GM11168 (cell line): ENCODE measurements at regions not wholly inside any gene's neighbourhood (a gene's known extent, or its start where the extent isn't known, plus 50 kb on each side); places are given as distances from the start of the nearest gene placed in this dataset.
"Not testable (repeated sequence)": the region's sequence is repeated elsewhere in the genome, so short reads cannot be mapped to it uniquely, and the experiment has no call there.

Experiments used
- in situ Hi-C: fragments of 300-500 bp; cut with MboI; formaldehyde crosslinking; loops from one replicate; pipeline ENCODE4 v1.12.0; 2022; ENCODE audit warnings: low sequenced_read_pairs; ENCODE audit not compliant: unreplicated experiment

DNA sequence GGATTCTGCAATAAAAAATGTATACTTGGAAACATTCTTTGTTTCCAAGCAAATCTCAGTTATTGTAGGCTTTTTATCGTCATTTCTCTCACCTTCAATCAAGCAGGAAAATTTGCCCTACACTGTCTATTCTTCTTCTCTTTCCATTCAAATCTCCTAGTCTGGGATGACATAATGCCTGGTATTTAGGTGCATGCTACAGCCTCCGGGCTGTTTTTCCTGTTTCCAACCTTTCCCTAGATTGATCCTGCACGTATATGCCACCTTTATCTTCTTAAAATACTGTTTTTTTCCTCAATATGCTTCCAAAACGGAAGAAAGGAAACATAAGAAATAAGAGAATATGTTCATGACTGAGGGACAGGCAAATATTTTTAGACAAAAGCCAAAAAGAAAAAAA lies 249.1 kb upstream of the UBASH3B start:
- in situ Hi-C loops, result no loop called here

DNA sequence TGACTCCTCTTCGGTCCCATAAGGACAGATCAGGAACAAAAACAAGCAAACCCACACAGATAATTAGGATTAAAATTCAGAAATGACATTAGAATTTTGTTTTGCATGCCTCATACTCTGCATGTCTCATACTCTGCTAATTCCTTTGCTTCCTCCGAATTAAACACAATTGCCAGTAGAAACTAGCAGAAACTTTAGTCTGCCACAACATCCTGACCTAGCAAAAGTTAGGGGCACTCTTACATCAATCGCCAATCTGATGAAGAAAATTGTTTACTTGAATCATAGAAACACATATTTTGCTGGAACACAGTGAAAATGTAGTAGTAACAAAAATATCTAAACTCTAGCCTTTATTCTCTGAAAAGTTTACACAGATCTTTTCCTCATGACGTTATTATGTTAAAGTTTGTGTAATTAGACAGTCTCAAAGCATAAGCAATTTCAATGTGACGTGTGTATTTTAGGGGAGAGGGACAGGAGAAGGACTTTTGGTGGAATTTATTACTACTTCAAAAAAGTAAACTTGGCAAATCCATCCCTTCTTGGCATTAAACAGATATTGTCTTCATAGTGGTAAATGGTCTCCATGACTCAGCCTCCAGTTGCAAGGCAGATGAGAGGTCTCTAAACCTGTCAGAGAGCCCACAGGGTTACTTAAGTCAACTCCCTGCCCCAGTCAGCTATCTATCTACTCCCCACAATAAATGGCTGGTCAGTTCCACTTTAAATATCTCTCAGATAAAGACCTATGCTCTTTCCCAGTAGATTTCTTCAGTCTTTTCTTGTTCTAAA lies 249.8 kb upstream of the UBASH3B start:
- in situ Hi-C loops, result no loop called here

DNA sequence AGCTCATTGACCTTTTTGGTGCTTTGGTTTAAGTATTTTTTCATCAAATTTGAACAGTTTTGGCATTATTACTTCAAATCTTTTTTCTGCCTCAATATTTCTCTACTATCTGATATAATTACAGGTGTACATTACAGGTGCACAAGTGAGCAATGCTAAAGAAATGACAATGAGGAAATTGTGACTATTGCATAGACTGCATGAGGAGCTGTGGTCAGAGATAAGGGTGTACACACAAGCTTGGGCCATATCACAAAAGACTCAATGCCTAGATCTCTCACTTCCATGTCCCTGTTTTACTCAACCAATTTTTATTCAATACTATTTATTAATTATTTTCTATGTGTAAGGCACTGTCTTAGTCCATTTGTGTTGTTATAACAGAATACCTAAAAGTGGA lies 251.0 kb upstream of the UBASH3B start:
- in situ Hi-C loops, result no loop called here

DNA sequence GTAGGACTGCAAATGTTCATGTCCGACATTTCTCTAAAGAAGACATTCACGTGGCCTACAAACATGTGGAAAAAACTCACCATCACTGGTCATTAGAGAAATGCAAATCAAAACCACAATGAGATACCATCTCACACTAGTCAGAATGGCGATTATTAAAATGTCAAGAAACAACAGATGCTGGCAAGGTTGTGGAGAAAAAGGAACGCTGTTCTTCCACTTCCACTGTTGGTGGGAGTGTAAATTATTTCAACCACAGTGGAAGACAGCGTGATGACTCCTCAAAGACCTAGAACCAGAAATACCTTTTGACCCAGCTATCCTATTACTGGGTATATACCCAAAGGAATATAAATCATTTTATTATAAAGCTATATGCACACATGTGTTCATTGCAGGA lies 253.9 kb upstream of the UBASH3B start:
- in situ Hi-C loops, result not testable (repeated sequence)

DNA sequence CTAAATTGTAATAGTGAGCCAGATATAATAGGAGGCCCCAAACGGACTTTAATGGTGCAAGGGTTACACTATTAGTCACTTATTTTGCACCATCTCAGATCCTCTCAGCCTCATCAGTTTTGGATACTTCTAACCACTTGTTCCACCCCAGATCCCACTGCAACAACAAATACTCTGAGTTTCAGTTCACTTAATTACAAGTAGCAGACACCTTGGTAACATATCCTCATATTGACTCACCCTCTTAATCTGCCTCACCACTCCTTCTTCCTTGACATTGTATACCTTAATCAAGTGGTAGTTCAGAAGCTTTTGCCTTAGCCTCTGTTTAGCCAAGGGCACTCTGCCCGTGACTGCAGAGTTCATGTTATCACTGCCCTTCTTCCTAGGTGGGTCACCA lies 256.1 kb upstream of the UBASH3B start:
- in situ Hi-C loops, result no loop called here

DNA sequence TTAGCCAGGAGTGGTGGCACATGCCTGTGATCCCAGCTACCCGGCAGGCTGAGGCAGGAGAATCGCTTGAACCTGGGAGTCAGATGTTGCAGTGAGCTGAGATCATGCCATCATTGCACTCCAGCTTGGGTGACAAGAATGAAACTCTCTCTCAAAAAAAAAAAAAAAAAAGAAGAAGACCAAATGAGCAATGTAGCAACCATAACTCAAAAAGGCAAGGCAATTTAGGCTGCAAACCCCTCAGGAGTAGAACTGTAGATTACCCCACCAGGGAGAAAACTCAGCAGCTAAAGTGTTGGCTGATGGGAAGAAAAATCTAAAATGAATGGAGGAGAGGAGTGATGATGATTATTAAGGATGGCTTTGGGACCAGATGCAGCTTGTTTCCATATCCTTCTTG lies 256.7 kb upstream of the UBASH3B start:
- in situ Hi-C loops, result no loop called here

DNA sequence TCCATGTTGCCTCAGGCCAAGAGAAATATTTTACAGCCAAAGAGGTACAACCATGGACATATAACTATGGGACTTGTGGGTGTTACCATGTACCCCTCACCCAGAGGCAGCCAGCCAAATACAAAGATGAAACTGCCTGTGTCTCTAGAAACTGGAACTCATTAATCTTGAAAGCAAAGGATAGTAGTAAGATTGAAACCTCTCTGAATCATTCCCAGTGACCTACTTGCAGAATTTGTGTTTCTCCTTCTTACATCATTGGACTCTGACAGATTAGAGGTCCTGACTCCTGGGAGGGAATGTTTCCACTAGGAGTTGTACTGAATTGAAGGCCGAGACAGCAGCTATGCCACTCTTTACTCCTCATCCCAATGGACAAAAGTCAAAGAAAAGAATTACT lies 257.4 kb upstream of the UBASH3B start:
- in situ Hi-C loops, result no loop called here

DNA sequence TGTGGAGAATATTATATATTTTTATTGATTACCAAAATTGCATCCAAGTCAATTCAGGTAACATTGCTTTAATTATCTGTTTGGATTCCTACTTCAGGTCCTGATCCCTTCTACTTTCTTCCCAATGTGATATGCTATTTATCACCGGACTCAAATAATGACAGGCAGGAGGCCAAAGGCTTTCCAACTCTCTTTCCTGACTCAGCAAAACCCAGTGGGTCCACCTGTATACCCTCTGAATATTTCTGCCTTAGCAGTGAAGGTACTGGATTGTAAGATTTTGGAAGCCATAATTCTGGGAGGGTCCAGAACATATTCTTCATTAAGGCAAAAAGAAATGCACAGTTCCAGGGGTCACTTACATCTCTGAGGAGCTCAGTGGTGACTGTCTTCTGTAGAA lies 260.2 kb upstream of the UBASH3B start:
- in situ Hi-C loops, result no loop called here

DNA sequence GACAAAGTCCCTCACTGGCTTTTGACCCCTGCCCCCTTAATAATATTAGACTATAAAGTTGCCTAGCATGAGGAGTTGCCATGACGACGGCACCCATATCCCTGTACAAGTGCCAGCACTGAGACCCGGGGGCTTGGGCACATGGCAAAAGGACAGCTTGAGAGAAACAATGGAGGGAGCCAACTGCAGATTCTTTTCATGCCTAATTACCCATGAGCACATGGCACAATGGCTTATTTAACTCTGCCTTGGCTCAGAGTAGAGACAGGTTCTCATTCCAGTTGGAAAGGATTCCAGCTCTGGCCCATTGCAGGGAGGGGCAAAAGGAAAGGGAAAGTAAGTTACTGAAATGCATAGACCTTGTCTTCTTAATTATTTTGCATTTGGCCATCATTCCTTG lies 261.2 kb upstream of the UBASH3B start:
- in situ Hi-C loops, result no loop called here

DNA sequence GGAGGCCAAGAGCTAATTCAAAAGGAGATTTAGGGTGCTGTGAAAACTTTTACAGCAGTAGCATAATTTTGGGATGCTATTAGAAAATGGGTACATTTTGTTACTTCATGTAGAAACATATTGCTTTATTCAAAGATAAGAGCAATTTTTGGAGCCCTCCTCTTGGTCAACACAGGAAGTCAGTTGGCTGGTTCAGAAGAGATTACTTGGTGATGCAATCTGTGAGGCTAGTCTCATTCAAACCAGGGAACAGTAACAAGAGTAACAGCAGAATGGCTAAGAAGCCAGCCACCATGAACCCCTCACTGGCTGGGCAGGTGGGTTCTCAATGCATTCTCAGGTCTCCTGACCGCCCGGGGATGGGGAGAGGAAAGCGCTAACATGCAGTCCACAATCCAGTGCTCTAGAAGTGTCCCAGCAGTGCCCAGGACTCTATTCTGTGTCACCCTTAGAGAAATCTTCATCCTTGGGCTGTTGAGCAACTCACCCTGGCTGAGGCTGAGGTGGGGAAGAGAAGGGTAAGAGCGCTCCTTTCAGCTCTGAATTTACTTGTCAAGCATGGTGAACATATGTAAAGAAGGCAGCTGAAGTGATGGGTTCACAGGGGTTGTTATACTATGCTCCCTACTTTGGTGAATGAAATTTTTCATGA lies 262.2 kb upstream of the UBASH3B start:
- in situ Hi-C loops, result no loop called here

DNA sequence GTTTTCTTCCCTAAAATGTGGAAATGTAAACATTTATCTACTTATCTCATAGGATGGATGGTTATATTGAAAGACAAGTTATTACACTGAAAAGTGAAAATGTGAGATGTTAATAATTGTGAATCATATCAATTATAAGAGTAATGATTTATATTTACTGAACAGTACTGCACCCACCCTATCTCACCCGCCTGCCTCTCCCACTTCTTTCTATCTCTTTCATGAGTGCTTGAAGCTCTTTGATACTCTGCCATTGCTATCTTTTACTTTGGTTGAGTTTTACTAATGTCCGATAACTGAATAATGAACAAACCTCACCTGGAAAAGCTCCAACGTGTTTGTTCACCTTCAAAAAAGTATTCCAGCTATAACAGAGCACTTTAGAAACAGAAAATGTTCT lies 263.0 kb upstream of the UBASH3B start:
- in situ Hi-C loops, result no loop called here

DNA sequence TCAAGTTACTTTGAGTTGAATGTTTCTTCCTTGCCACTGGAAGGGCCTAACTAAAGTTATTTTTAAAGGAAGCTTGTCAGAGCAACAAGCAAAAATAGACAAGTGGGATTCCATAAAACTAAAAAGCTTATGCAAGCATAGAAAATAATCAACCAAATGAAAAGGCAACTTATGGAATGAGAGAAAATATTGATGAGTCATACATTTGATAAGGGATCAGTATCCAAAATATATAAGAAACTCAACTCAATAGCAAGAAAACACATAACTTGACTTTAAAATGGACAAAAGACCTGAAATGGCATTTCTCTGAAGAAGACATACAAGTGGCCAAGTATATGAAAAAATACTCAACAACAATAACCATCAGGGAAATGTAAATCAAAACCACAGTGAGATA lies 264.5 kb upstream of the UBASH3B start:
- in situ Hi-C loops, result no loop called here

DNA sequence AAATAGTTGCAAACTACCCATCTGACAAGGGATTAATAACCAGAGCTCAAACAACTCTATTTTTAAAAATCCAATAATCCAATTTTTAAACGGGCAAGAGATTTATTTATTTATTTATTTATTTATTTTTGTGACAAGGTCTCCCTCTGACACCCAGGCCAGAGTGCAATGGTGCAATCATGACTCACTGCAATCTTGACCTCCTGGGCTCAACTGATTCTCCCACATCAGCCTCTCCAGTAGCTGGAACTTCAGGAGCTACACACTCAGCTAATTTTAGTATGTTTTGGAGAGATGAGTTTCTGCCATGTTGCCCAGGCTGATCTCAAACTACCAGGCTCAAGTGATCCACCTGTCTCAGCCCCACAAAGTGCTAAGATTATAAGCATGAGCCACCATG lies 267.2 kb upstream of the BLID start:
- in situ Hi-C loops, result no loop called here

DNA sequence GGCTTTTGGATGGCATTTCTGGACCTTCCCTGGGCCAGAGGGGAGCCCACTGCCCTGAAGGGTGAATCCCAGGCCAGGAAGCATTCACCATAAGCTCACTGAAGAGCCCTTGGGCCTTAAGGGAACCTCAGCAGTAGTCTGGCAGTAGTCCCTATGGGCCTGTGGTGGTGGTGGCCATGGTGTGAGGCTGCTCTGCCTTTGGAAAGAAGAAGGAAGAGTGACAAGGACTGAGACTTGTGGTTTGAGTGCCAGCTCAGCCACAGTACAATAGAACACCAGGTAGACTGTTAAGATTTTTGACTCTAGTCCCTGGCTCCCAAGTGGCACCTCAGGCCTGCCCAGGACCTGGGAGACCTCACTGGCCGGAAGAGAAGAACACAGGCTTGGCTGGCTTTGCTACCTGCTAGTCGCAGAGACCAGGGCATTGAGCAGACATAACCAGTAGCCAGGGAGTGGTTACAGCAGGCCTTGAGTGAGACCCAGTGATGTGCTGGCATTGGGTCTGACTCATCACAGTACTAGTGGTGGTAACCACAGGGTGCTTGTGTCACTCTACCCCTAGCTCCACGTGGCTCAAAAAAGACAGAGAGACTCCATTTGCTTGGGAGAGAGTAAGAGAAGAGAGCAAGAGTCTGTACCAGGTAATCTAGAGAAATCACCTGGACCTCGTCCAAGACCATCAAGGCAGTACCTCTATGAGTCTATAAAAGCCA lies 259.8 kb upstream of the BLID start:
- in situ Hi-C loops, result no loop called here

DNA sequence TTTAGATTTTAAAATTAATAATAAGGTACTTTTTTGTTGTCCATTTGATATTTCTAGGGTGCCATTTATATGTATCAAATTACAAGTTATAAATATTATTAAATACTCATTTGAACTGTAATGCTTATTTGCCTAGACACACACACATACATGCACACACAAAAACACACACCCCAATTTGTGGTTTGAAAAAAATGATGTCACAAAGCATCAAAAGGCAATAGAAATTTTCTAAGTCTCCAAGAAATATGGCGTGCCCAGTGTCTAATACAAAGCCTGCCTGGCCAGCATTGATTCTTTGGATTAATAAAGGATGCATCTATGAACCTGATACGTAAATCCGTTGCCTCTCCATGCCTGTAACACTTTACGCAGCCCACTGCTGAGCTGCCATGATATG lies 252.8 kb upstream of the BLID start:
- in situ Hi-C loops, result no loop called here

DNA sequence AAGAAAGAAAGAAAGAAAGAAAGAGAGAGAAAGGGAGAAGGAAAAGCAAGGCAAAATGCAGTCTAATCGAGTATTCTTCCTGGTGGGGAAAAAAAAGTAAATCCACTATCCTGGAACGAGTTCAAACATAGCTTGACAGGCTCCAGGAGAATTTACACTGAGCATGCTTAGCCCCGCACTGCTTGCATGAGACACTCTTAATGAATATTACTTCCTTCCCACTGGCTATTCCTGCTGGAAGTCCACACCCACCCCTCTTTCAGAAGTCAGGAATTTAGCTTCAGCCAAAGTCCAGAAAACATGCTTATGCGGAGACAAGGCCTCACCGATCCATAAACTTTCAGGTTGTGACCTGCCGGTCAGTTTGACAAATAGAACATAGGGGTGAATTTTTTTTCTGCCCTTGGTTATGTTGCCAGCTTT lies 251.8 kb upstream of the BLID start:
- in situ Hi-C loops, result no loop called here

DNA sequence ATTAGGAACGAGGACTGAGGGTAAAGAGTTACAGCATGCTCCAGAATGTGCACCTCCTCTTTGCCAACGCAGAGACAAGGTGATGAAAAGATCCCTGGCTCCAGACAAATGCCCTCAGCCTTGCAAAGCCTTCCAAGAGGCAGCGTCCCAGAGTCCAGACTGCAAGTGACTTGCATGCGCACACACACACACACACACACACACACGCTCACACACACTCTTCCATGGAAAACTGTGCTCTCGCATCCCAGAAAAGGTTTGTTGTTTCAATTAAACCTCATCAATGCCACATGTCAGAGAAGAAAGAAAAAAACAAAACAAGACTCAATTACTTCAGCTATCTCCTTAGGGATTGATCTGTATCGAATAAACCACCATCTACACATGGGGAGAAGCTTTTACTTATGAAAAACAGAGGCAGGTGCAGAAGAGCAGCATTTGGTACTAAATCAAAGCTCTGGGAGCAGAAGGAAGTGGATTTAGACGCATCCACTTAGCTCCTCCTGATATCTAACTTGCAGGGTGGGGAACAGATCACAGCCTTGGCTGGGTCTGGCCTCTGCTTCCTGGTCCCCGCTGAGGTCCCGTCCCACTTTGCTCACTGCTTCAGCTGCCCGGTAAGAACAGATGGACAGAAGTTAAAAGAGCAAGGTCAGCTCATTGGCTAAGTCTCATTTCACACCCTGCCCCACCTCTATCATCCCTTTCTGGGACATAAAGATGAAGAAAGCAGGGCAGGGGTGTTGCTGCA lies 249.8 kb upstream of the BLID start:
- in situ Hi-C loops, result no loop called here

DNA sequence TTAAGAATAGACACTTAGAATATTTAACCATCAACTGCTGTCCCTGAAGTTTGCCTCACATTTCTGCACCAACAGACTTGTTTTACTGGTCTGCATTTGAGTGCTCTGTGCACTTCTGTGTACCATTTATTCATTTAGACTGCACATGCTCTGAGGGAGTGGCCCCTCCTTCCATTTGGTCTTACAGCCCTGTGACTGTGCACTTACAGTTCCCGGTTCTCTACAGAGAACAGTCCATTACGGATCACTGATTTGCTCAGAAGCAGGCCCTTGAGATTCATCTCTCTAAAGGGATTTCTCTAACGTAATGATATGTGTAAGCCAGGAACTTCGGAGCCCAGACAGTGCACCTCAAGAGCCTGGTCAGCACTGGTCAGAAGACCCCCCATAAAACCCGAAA lies 247.3 kb upstream of the BLID start:
- in situ Hi-C loops, result no loop called here

DNA sequence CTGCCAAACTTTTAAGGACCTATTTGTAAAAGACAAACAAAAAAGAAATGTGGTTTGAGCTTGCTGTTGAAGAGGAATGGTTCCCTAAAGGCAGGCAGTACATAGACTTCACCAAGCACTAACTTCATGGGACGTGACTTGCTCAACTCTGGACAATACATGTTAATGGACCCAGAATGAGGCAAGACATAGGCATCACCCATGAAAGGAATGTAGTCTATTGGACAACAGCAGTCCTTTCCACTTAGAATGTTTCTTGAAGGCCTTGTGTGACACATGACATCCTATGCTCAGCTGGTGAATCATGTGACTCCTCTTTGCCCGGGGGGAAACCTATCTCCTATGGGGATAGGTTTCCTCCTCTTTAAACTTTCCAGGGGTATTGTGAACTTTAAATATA lies 246.4 kb upstream of the BLID start:
- in situ Hi-C loops, result no loop called here

DNA sequence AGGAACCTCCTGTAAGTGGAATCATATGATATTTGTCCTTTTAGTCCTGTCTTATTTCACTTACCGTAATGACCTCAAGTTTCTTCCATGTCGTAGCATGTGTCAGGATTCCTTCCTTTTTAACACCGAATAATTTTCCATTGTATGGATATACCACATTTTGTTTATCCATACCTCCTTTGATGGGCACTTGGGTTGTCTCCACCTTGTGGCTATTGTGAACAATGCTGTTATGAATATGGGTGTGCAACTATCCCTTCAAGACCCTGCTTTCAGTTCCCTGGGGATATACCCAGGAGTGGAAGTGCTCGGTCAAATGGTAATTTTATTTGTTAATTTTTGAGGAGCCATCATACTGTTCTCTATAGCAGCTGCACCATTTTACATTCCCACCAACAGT lies 244.9 kb upstream of the BLID start:
- in situ Hi-C loops, result no loop called here

DNA sequence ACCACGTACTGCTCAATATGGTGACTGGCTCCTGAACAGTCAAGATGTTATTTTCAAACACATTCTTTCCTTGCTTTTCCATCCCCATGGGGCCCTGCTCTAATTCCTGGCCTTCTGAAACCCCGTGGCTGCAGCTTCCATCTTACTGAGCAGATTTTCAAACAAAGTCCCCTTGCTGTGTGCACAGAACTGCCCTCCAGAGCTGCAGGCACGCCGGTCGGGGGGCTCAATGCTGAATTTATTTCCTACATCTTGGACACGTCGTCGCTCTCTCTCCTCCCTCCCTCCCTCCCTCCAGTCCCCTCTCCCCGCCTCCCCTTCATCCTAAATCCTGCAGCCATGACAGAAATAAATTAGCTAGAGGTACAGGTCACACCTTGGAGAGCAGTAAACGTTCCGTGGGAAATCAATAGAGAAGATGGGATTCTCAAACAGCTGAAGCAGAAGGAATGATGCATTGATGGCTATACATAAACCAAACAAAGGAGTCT lies 243.1 kb upstream of the BLID start:
- in situ Hi-C loops, result no loop called here
